CD4-positive, alpha-beta T cell treated with Interferon alpha-2 for 1 hour (primary cell): ENCODE measurements at regions not wholly inside any gene's neighbourhood (a gene's known extent, or its start where the extent isn't known, plus 50 kb on each side); places are given as distances from the start of the nearest gene placed in this dataset.
"Not testable (repeated sequence)": the region's sequence is repeated elsewhere in the genome, so short reads cannot be mapped to it uniquely, and the experiment has no call there.

Experiments
- DNase-seq, 2 donors: peaks; one replicate each; pipeline ENCODE4 v3.0.0-alpha.2; 2020 to 2022

- DNase-seq, result no peak
Observed at GRCh38 chr1:242728696-242729095, 204.2 kb upstream of the PLD5 start.

GRCh38 chr1:242723044-242723716 lies 198.7 kb upstream of the PLD5 start:
- DNase-seq, result no peak

GRCh38 chr1:242718967-242719366 lies 194.5 kb upstream of the PLD5 start:
- DNase-seq, result no peak

- no peak for DNase-seq
Observed at GRCh38 chr1:242712248-242712647, 187.8 kb upstream of the PLD5 start.

GRCh38 chr1:242710847-242711246 lies 186.3 kb upstream of the PLD5 start:
- DNase-seq, result no peak

- DNase-seq, result no peak
Observed at GRCh38 chr1:242710286-242710685, 185.8 kb upstream of the PLD5 start.

- no peak for DNase-seq
Observed at GRCh38 chr1:242703467-242703866, 179.0 kb upstream of the PLD5 start.

GRCh38 chr1:242692988-242693387 lies 168.5 kb upstream of the PLD5 start:
- DNase-seq, result no peak

- DNase-seq, result no peak
Observed at GRCh38 chr1:242691610-242691945, 167.1 kb upstream of the PLD5 start.

GRCh38 chr1:242690849-242691609 lies 166.5 kb upstream of the PLD5 start:
- DNase-seq, result no peak

- DNase-seq, result no peak
Observed at GRCh38 chr1:242689378-242689777, 164.9 kb upstream of the PLD5 start.

GRCh38 chr1:242674951-242675645 lies 150.6 kb upstream of the PLD5 start:
- DNase-seq, result no peak

- no peak for DNase-seq
Observed at GRCh38 chr1:242673652-242674051, 149.2 kb upstream of the PLD5 start.

- not testable (repeated sequence) for DNase-seq
Observed at GRCh38 chr1:242673165-242673564, 148.7 kb upstream of the PLD5 start.

GRCh38 chr1:242670019-242670418 lies 145.5 kb upstream of the PLD5 start:
- DNase-seq, result no peak

GRCh38 chr1:242662886-242663285 lies 138.4 kb upstream of the PLD5 start:
- DNase-seq, result no peak

- DNase-seq, result not testable (repeated sequence)
Observed at GRCh38 chr1:242653772-242654171, 129.3 kb upstream of the PLD5 start.

GRCh38 chr1:242651817-242652216 lies 127.3 kb upstream of the PLD5 start:
- DNase-seq, result no peak

- no peak for DNase-seq
Observed at GRCh38 chr1:242641461-242641860, 117.0 kb upstream of the PLD5 start.

- DNase-seq, result no peak
Observed at GRCh38 chr1:242639104-242639503, 114.6 kb upstream of the PLD5 start.

- DNase-seq, result no peak
Observed at GRCh38 chr1:242634732-242635131, 110.2 kb upstream of the PLD5 start.

- DNase-seq, result no peak
Observed at GRCh38 chr1:242629396-242629795, 104.9 kb upstream of the PLD5 start.

- DNase-seq, result no peak
Observed at GRCh38 chr1:242623756-242624155, 99.3 kb upstream of the PLD5 start.

GRCh38 chr1:242623119-242623518 lies 98.6 kb upstream of the PLD5 start:
- no peak for DNase-seq
